ENCODE measurements at regions not wholly inside any gene's neighbourhood (a gene's known extent, or its start where the extent isn't known, plus 50 kb on each side); places are given as distances from the start of the nearest gene placed in this dataset.

- no peak overlapping the region for H2BK5ac ChIP-seq (ENCODE audit: low read depth, low read length, poor library complexity, severe bottlenecking)
- no peak overlapping the region for H3K23ac ChIP-seq (ENCODE audit: low read depth, low read length)
- ATAC-seq (ENCODE audit: low read depth) = no peak
- no peak overlapping the region for H3K18ac ChIP-seq (ENCODE audit: low read depth, low read length)
- intact Hi-C loops (cut with micrococcal nuclease) (loop anchor here (5.0 kb wide), 1 partner anchor 167 kb away; no protein-coding TSS in a partner anchor), in situ Hi-C loops (cut with MboI; ENCODE audit: low sequenced_read_pairs) (no loop called here), dilution Hi-C loops (cut with HindIII; ENCODE audit: low sequenced_read_pairs, unreplicated experiment) (no loop called here)
- peaks cover 13% of the 10 kb centered on the region for H3K9me1 ChIP-seq (ENCODE audit: insufficient read depth, low read length)
- ChIA-PET POLR2A (ENCODE audit: unreplicated experiment) (no interaction called here), CTCF (interaction anchor here (0.6 to 1.5 kb wide), 5 partner anchors 7 to 407 kb away, joined by 3 to 6 read pairs (median 5); no protein-coding TSS in a partner anchor)
- no peaks in the 10 kb centered on the region for H3K36me3 ChIP-seq (ENCODE audit: control insufficient read depth, insufficient read depth, low read length)
- no peak for DNase-seq
- H3K9me3 ChIP-seq (ENCODE audit: control insufficient read depth, insufficient read depth, low read length) = no peaks in the 10 kb centered on the region
- no peak overlapping the region for H2AK5ac ChIP-seq (ENCODE audit: low read depth, low read length)
- H2BK15ac ChIP-seq (ENCODE audit: low read depth, low read length) = no peak overlapping the region
- no peak overlapping the region for H4K8ac ChIP-seq (ENCODE audit: low read depth in 2 of 2, low read length in 2 of 2)
- H3K4me3 ChIP-seq (ENCODE audit: insufficient read depth, low read depth, low read length) = no peak overlapping the region
- WGBS, 2 experiments (ENCODE audit: extremely low coverage in 2 of 2, insufficient read length in 1 of 2) = 82% methylated on average over 3 of the region's 6 CpGs; no CpG with 5 or more reads in 1 of the 2 experiments
- H3K4me1 ChIP-seq (ENCODE audit: control insufficient read depth, insufficient read depth, low read length) = peaks cover 12% of the 10 kb centered on the region
- H4K91ac ChIP-seq (ENCODE audit: insufficient read depth, low read depth, low read length) = no peak overlapping the region
- no peak overlapping the region for H3K27ac ChIP-seq (ENCODE audit: insufficient read depth, low read length)
- H2AFZ ChIP-seq (replicated peaks; ENCODE audit: low read length, poor library complexity) = no peak overlapping the region
- H3K56ac ChIP-seq (ENCODE audit: extremely low read depth, insufficient read depth, low read length) = no peak overlapping the region
- no TSS peak for BruUV-seq (replicated peaks)
- no peak overlapping the region for H2AK9ac ChIP-seq (replicated peaks; ENCODE audit: low read depth, low read length, poor library complexity)
- H3K4ac ChIP-seq (ENCODE audit: low read depth, low read length) = no peak overlapping the region
- H4K20me1 ChIP-seq (ENCODE audit: insufficient read depth, low read length) = no peaks in the 10 kb centered on the region
- H4K5ac ChIP-seq (ENCODE audit: low read depth, low read length) = no peak overlapping the region
- H2BK20ac ChIP-seq (ENCODE audit: low read depth, low read length) = no peak overlapping the region
- no peak for TF ChIP-seq FOS (IDR thresholded peaks at IDR 0.05; ENCODE audit: low read depth, low read length)
- no peak for TF ChIP-seq SMC3 (IDR thresholded peaks at IDR 0.05; ENCODE audit: low read depth, low read length)
- TF ChIP-seq RCOR1 (IDR thresholded peaks at IDR 0.05; ENCODE audit: insufficient replicate concordance, low read length) = no peak
- no peak overlapping the region for H3K4me2 ChIP-seq (ENCODE audit: low read depth, low read length)
- no peak overlapping the region for H2BK120ac ChIP-seq (ENCODE audit: low read depth, low read length)
- H3K9ac ChIP-seq (ENCODE audit: low read depth, low read length) = no peak overlapping the region
- H3K14ac ChIP-seq (replicated peaks; ENCODE audit: low read depth, low read length) = no peak overlapping the region
- H3K27me3 ChIP-seq (ENCODE audit: control insufficient read depth, insufficient read depth, low read length) = no peaks in the 10 kb centered on the region
- H3K79me1 ChIP-seq (ENCODE audit: low read depth in 1 of 2, low read length in 2 of 2) = no peaks in the 10 kb centered on the region
These were observed 75.8 kb upstream of the TSPAN2 start for GRCh38 chr1:115164940-115165705.
